ENCODE measurements at regions not wholly inside any gene's neighbourhood (a gene's known extent, or its start where the extent isn't known, plus 50 kb on each side); places are given as distances from the start of the nearest gene placed in this dataset.

GRCh38 chr5:165722401-165722800 lies 2217.0 kb downstream of the MAT2B start:
- Mint-ChIP-seq H3K27me3 (ENCODE audit: low read depth) (no peaks in the 10 kb centered on the region), H3K9me3 (ENCODE audit: low read depth) (no peaks in the 10 kb centered on the region), H3K27ac (ENCODE audit: unreplicated experiment) (no peak overlapping the region), H3K36me3 (ENCODE audit: low read depth) (no peaks in the 10 kb centered on the region), H3K4me3 (ENCODE audit: unreplicated experiment) (no peak overlapping the region), H3K4me1 (ENCODE audit: low read depth) (no peaks in the 10 kb centered on the region)
- TF ChIP-seq CTCF (IDR thresholded peaks at IDR 0.05): no peak
- no peak for DNase-seq (ENCODE audit: low spot score)

- no peak overlapping the region for H3K4me3 Mint-ChIP-seq (ENCODE audit: unreplicated experiment)
- H3K9me3 Mint-ChIP-seq (ENCODE audit: low read depth): no peaks in the 10 kb centered on the region
- no peaks in the 10 kb centered on the region for H3K36me3 Mint-ChIP-seq (ENCODE audit: low read depth)
- TF ChIP-seq CTCF (IDR thresholded peaks at IDR 0.05): no peak
- DNase-seq (ENCODE audit: low spot score): no peak
- H3K27me3 Mint-ChIP-seq (ENCODE audit: low read depth): no peaks in the 10 kb centered on the region
- no peaks in the 10 kb centered on the region for H3K4me1 Mint-ChIP-seq (ENCODE audit: low read depth)
- H3K27ac Mint-ChIP-seq (ENCODE audit: unreplicated experiment): no peak overlapping the region
Measured at GRCh38 chr5:165723931-165724330, 2218.5 kb downstream of the MAT2B start.

- Mint-ChIP-seq H3K4me1 (ENCODE audit: low read depth) (no peaks in the 10 kb centered on the region), H3K27me3 (ENCODE audit: low read depth) (no peaks in the 10 kb centered on the region), H3K36me3 (ENCODE audit: low read depth) (no peaks in the 10 kb centered on the region), H3K4me3 (ENCODE audit: unreplicated experiment) (no peak overlapping the region), H3K27ac (ENCODE audit: unreplicated experiment) (no peak overlapping the region), H3K9me3 (ENCODE audit: low read depth) (peaks cover 4% of the 10 kb centered on the region)
- no peak for TF ChIP-seq CTCF (IDR thresholded peaks at IDR 0.05)
- no peak for DNase-seq (ENCODE audit: low spot score)
Measured at GRCh38 chr5:165728425-165728824, 2223.0 kb downstream of the MAT2B start.

- H3K9me3 Mint-ChIP-seq (ENCODE audit: low read depth): peaks cover 11% of the 10 kb centered on the region
- TF ChIP-seq CTCF (IDR thresholded peaks at IDR 0.05): no peak
- H3K27ac Mint-ChIP-seq (ENCODE audit: unreplicated experiment): no peak overlapping the region
- no peaks in the 10 kb centered on the region for H3K36me3 Mint-ChIP-seq (ENCODE audit: low read depth)
- H3K27me3 Mint-ChIP-seq (ENCODE audit: low read depth): peaks cover 4% of the 10 kb centered on the region
- DNase-seq (ENCODE audit: low spot score): no peak
- H3K4me1 Mint-ChIP-seq (ENCODE audit: low read depth): no peaks in the 10 kb centered on the region
- H3K4me3 Mint-ChIP-seq (ENCODE audit: unreplicated experiment): no peak overlapping the region
Measured at GRCh38 chr5:165735388-165735787, 2230.0 kb downstream of the MAT2B start.

GRCh38 chr5:165739079-165739741 lies 2233.8 kb downstream of the MAT2B start:
- Mint-ChIP-seq H3K27ac (ENCODE audit: unreplicated experiment) (no peak overlapping the region), H3K27me3 (ENCODE audit: low read depth) (peaks cover 4% of the 10 kb centered on the region), H3K36me3 (ENCODE audit: low read depth) (no peaks in the 10 kb centered on the region), H3K4me1 (ENCODE audit: low read depth) (no peaks in the 10 kb centered on the region), H3K4me3 (ENCODE audit: unreplicated experiment) (no peak overlapping the region), H3K9me3 (ENCODE audit: low read depth) (peaks cover 4% of the 10 kb centered on the region)
- no peak for TF ChIP-seq CTCF (IDR thresholded peaks at IDR 0.05)
- no peak for DNase-seq (ENCODE audit: low spot score)
